ENCODE measurements at regions not wholly inside any gene's neighbourhood (a gene's known extent, or its start where the extent isn't known, plus 50 kb on each side); places are given as distances from the start of the nearest gene placed in this dataset.

- Histone ChIP-seq H3K18ac (ENCODE audit: insufficient read length, low read depth, low read length) (no peak overlapping the region), H3K9ac (ENCODE audit: extremely low read depth, insufficient read length, low read length) (no peak overlapping the region), H3T11ph (ENCODE audit: low read length) (no peak overlapping the region), H2BK5ac (ENCODE audit: insufficient read length, low read length) (no peak overlapping the region), H3K14ac (ENCODE audit: insufficient read depth, low read length) (no peak overlapping the region), H2BK15ac (ENCODE audit: low read depth, low read length) (no peak overlapping the region), H2BK20ac (ENCODE audit: low read depth, low read length, poor library complexity, severe bottlenecking) (no peak overlapping the region), H4K20me1 (ENCODE audit: control insufficient read depth, insufficient read depth, insufficient read length) (no peaks in the 10 kb centered on the region), H3K9me3 (ENCODE audit: control insufficient read depth, low read depth, low read length) (no peaks in the 10 kb centered on the region), H2AFZ (ENCODE audit: low read length) (no peak overlapping the region), H3K79me2 (ENCODE audit: insufficient read depth, low read length) (no peaks in the 10 kb centered on the region), H3K27me3 (ENCODE audit: insufficient read depth, low read length) (no peaks in the 10 kb centered on the region), H4K5ac (ENCODE audit: insufficient read length, low read depth, low read length) (no peak overlapping the region), H2BK12ac (ENCODE audit: insufficient read length, low read depth, low read length) (no peak overlapping the region), H3K27ac (ENCODE audit: insufficient read length, low read depth, low read length) (no peak overlapping the region), H4K8ac (replicated peaks; ENCODE audit: insufficient read length, low read depth, low read length) (no peak overlapping the region), H3K4me1 (ENCODE audit: insufficient read depth, low read length) (no peaks in the 10 kb centered on the region), H2AK5ac (ENCODE audit: insufficient read length, low read length) (no peak overlapping the region), H3K4ac (ENCODE audit: low read depth, low read length) (no peak overlapping the region), H3K56ac (ENCODE audit: insufficient read length, low read depth, low read length) (no peak overlapping the region), H2BK120ac (ENCODE audit: low read depth, low read length, poor library complexity, severe bottlenecking) (no peak overlapping the region), H3K23ac (ENCODE audit: insufficient read length, low read depth, low read length) (no peak overlapping the region), H3K79me1 (ENCODE audit: insufficient read depth, low read depth, low read length, poor library complexity, severe bottlenecking) (no peaks in the 10 kb centered on the region), H4K91ac (ENCODE audit: insufficient read length, low read depth, low read length) (no peak overlapping the region), H3K4me2 (ENCODE audit: insufficient read depth, insufficient read length, low read length) (no peak overlapping the region), H3K23me2 (ENCODE audit: insufficient read length, low read depth, low read length, poor library complexity, severe bottlenecking) (no peaks in the 10 kb centered on the region)
- Mint-ChIP-seq H3K27ac (no peak overlapping the region; a peak in 1 of 7 replicates), H3K36me3 (ENCODE audit: insufficient read depth in 1 of 3, low read depth in 3 of 3) (no peaks in the 10 kb centered on the region), H3K4me3 (no peak overlapping the region), H3K27me3 (ENCODE audit: low read depth) (no peaks in the 10 kb centered on the region), H3K4me1 (peaks cover 4% of the 10 kb centered on the region in 2 experiments; a peak in 1 of 4 replicates), H3K9me3 (no peaks in the 10 kb centered on the region; a peak in 1 of 5 replicates)
- no CpG with 5 or more reads among the region's 4 CpGs for WGBS (ENCODE audit: extremely low coverage, insufficient read length, low lambda C conversion rate)
- TF ChIP-seq CTCF (conservative IDR thresholded peaks at IDR 0.05) = no peak
- DNase-seq = no peak
Measured at GRCh38 chr13:34414616-34415015, 527.5 kb upstream of the NBEA start.

All from H9 (cell line).